ENCODE measurements at regions not wholly inside any gene's neighbourhood (a gene's known extent, or its start where the extent isn't known, plus 50 kb on each side); places are given as distances from the start of the nearest gene placed in this dataset.

DNA sequence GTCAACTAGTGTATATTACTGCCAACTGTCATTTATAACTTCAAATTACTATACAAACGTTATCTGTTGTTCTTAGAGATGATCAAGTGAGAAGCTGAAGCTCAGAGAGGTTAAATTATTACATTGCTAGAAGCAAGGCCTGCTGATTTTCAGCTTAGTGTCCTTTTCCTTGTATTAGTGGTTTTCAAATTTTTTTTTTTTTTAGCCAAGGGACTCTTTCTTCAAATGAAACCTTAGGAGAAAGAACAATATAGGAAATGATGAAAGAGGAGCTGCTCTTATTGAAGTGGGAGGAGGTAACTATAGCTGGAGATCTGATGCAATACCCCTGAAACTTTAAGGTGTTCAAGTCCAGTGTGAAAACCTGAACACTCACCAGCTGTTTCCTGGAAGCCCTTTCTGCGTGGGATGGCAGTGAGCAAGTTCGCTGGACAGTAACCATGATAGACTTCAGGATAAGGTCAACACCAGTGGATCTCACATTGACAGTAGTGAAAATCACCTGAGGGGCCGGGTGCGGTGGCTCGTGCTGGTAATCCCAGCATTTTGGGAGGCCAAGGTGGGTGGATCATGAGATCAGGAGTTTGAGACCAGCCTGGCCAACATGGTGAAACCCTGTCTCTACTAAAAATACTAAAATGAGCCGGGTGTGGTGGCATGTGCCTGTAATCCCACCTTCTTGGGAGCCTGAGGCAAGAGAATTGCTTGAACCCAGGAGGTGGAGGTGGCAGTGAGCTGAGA is 376.2 kb downstream of the EDEM1 start (continued):
- TF ChIP-seq, protein P1, sequence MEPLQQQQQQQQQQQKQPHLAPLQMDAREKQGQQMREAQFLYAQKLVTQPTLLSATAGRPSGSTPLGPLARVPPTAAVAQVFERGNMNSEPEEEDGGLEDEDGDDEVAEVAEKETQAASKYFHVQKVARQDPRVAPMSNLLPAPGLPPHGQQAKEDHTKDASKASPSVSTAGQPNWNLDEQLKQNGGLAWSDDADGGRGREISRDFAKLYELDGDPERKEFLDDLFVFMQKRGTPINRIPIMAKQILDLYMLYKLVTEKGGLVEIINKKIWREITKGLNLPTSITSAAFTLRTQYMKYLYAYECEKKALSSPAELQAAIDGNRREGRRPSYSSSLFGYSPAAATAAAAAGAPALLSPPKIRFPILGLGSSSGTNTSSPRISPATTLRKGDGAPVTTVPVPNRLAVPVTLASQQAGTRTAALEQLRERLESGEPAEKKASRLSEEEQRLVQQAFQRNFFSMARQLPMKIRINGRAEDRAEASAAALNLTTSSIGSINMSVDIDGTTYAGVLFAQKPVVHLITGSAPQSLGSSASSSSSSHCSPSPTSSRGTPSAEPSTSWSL (CRISPR knock-in tag; IDR thresholded peaks at IDR 0.05; ENCODE audit: borderline replicate concordance) = no peak
- TF ChIP-seq ZFP1 (CRISPR knock-in tag; IDR thresholded peaks at IDR 0.05) (no peak), GTF2A2 (tag; IDR thresholded peaks at IDR 0.05) (no peak), MBD2 (IDR thresholded peaks at IDR 0.05; ENCODE audit: borderline replicate concordance, low read depth) (no peak), HDAC6 (IDR thresholded peaks at IDR 0.05; ENCODE audit: low read depth, low read length) (no peak), ZBTB7A (IDR thresholded peaks at IDR 0.05; ENCODE audit: borderline replicate concordance, control insufficient read depth, low read depth, low read length) (no peak), TAF15 (IDR thresholded peaks at IDR 0.05; ENCODE audit: low read depth, low read length) (no peak), JUND (IDR thresholded peaks at IDR 0.05; ENCODE audit: borderline replicate concordance, low read depth, low read length) (peak; percentile 93), JUND (tag; IDR thresholded peaks at IDR 0.05; ENCODE audit: borderline replicate concordance, low read depth, low read length) (peak; percentile 82; the same call in 1 of the 3 replicates), MEF2A (IDR thresholded peaks at IDR 0.05; ENCODE audit: control insufficient read depth, low read depth, low read length) (no peak), ZKSCAN8 (CRISPR knock-in tag; IDR thresholded peaks at IDR 0.05) (peak; percentile 40; the same call in 1 of the 2 replicates), GABPB1 (CRISPR knock-in tag; IDR thresholded peaks at IDR 0.05) (no peak; the same call in 1 of the 2 replicates), POLR2AphosphoS5 (IDR thresholded peaks at IDR 0.05; ENCODE audit: control insufficient read depth, insufficient read depth, low read depth, low read length) (no peak), TAL1 (IDR thresholded peaks at IDR 0.05) (peak; percentile 31; the same call in 1 of the 2 replicates), BCOR (IDR thresholded peaks at IDR 0.05) (no peak)
- TF ChIP-seq, protein P2, sequence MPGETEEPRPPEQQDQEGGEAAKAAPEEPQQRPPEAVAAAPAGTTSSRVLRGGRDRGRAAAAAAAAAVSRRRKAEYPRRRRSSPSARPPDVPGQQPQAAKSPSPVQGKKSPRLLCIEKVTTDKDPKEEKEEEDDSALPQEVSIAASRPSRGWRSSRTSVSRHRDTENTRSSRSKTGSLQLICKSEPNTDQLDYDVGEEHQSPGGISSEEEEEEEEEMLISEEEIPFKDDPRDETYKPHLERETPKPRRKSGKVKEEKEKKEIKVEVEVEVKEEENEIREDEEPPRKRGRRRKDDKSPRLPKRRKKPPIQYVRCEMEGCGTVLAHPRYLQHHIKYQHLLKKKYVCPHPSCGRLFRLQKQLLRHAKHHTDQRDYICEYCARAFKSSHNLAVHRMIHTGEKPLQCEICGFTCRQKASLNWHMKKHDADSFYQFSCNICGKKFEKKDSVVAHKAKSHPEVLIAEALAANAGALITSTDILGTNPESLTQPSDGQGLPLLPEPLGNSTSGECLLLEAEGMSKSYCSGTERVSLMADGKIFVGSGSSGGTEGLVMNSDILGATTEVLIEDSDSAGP (CRISPR knock-in tag; IDR thresholded peaks at IDR 0.05) = no peak
- TF ChIP-seq, protein P3, sequence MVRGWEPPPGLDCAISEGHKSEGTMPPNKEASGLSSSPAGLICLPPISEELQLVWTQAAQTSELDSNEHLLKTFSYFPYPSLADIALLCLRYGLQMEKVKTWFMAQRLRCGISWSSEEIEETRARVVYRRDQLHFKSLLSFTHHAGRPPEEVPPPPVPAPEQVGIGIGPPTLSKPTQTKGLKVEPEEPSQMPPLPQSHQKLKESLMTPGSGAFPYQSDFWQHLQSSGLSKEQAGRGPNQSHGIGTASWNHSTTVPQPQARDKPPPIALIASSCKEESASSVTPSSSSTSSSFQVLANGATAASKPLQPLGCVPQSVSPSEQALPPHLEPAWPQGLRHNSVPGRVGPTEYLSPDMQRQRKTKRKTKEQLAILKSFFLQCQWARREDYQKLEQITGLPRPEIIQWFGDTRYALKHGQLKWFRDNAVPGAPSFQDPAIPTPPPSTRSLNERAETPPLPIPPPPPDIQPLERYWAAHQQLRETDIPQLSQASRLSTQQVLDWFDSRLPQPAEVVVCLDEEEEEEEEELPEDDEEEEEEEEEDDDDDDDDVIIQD (CRISPR knock-in tag; IDR thresholded peaks at IDR 0.05) = no peak
- TF ChIP-seq, protein P4, sequence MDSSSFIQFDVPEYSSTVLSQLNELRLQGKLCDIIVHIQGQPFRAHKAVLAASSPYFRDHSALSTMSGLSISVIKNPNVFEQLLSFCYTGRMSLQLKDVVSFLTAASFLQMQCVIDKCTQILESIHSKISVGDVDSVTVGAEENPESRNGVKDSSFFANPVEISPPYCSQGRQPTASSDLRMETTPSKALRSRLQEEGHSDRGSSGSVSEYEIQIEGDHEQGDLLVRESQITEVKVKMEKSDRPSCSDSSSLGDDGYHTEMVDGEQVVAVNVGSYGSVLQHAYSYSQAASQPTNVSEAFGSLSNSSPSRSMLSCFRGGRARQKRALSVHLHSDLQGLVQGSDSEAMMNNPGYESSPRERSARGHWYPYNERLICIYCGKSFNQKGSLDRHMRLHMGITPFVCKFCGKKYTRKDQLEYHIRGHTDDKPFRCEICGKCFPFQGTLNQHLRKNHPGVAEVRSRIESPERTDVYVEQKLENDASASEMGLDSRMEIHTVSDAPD (CRISPR knock-in tag; IDR thresholded peaks at IDR 0.05) = no peak; the same call in 1 of the 2 replicates
- TF ChIP-seq, protein P5, sequence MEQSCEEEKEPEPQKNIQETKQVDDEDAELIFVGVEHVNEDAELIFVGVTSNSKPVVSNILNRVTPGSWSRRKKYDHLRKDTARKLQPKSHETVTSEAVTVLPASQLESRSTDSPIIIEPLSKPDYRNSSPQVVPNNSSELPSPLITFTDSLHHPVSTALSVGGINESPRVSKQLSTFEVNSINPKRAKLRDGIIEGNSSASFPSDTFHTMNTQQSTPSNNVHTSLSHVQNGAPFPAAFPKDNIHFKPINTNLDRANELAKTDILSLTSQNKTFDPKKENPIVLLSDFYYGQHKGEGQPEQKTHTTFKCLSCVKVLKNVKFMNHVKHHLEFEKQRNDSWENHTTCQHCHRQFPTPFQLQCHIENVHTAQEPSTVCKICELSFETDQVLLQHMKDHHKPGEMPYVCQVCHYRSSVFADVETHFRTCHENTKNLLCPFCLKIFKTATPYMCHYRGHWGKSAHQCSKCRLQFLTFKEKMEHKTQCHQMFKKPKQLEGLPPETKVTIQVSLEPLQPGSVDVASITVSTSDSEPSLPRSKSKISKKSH (CRISPR knock-in tag; IDR thresholded peaks at IDR 0.05) = no peak
